GM18502 (cell line): ENCODE measurements at regions not wholly inside any gene's neighbourhood (a gene's known extent, or its start where the extent isn't known, plus 50 kb on each side); places are given as distances from the start of the nearest gene placed in this dataset.

ENCODE experiments used
- ATAC-seq: cut with Tn5 transposase; IDR thresholded peaks from one replicate; pipeline ENCODE4 v1.9.1; 2021; ENCODE audit warnings: mild to moderate bottlenecking; ENCODE audit not compliant: unreplicated experiment, poor library complexity

DNA sequence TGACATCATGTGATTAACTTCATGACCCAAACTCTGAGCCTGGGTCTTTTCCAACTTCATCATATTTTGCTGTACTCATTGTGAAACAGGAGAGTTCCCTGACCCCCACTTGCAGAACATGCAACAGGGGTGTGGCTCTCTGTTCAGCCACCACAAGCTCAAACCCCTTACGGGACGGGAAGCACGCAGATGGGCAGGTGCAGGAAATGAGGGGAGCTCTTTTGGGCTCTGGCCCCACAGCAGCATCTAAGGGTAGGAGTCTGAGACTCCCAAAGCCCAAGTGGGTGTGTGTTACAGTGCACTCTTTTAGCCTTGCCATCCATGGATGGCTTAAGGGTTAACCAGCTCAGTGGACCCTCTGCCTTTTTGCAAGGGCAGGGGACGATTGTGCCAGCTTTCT is 599.5 kb upstream of the SMIM31 start:
- ATAC-seq, result no peak

DNA sequence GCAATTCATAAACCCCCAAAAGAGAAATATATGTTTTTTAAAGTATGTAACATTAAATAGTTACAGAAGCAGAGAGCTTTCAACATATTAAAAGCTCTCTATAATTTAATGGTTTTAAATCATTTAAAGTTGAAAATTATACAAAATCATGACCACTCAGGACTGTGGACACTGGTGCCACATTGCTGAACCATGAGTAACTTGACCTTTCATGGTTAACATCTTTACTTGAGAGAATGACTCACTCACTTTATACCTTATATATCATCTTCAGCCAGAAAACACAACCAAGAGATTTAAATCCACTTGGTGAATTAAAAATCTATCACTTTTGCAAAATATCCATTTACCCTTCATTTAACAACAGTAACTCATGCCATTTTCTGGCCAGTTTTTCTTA is 584.3 kb upstream of the SMIM31 start:
- no peak for ATAC-seq

DNA sequence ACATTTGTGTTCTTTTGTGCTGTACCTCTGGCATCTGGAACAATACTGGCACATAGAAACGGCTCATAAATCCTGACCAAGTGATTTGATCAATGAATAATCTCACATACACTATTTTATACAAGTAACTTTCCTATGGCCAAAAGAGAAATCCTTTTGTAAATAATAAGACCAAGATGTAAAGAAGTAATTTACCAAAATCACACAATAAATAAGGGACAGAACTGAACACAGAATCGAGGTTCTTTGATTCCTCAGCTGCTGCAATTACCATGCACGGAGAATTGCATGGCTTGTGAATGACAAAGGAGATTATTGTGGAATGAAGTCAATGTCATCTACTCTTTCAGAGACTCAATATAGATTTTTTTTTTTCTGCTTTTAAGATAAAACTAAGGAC is 576.8 kb upstream of the SMIM31 start:
- no peak for ATAC-seq

DNA sequence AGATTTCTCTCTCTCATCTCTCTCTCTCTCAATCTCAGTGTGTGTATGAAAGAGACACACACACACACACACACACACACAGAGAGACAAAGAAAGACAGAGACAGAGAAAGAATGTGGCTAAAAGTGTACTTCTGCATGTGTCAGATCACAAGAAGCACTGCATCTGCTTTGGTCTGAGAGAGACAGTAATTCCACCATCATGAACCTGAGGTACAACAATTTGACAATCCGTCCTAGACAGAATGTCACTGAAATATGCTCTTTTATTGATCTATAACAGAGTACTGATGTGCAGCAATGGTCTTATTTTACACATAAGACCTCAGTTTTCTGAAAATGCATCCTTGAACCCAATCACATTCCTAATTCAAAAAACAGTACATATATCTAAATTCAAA is 576.2 kb upstream of the SMIM31 start:
- ATAC-seq, result no peak

DNA sequence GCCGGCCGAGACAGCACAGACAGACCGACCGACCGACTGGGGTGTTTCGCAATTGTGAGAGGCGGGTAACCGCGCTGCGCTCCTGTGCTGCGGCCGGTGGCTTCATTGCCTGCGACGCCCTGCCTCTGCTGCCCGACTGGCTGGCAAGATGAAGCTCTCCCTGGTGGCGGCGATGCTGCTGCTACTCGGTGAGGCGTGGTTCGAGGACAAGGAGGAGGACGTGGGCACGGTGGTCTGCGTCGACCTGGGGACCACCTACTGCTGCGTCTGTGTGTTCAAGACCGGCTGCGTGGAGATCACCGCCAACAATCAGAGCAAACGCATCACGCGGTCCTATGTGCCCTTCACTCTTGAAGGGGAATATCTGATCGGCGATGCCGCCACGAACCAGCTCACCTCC is 565.7 kb upstream of the SMIM31 start:
- no peak for ATAC-seq

DNA sequence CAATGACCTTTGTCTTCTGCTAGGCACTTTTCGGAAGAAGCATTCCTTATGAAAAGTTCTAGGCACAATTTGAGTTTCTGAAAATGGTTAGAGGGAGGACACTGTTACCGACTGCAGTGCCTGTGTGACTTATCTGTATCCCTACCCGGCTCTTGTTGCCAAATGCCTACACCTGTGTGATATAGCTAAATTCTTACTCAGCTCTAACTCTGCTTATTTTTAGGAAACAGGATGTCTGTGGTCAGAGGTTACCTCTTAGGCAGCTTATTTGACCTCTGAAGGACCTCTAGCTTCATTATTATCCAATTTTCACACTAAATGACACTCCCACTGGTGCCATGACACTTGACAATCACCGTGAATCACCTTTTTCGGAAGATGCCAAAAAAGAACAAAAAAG is 561.1 kb upstream of the SMIM31 start:
- ATAC-seq, result no peak

DNA sequence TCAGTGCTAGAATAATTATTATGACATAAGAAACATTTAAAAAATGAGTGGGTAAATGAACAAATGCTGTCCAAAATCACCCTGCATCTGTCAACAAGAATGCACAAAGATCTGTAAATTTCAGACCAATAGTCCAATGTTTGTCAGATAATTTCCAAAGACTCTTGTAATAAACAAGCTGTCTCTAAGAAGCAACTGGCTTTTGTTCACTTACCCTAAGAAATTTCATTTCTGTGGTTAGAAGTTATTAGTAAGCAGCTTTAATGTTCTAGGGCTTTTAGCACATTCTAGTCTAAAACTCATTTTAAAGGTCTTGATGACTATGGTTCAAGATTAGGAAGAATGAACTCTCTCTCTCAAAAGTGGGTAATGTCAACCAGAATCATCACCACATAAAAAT is 560.3 kb upstream of the SMIM31 start:
- no peak for ATAC-seq

DNA sequence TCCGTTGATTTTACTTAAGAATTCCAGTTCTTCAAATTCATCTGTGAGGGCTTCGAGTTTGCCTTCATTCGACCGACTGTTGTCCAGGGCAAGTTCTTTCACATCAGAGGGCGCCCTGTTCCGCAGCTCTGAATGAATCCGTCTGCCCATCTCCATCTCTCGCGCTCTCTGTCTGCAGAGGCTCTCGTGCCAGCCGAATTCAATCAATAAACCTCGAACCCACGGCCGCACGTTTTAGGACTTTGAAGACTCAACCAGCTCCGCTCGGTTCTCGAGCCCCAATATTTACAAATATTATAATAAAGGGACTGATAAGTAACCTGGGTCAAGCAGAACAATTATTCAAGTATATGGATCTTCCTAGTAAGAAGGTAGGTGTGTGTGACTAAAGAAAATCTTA is 556.4 kb upstream of the SMIM31 start:
- ATAC-seq, result no peak

DNA sequence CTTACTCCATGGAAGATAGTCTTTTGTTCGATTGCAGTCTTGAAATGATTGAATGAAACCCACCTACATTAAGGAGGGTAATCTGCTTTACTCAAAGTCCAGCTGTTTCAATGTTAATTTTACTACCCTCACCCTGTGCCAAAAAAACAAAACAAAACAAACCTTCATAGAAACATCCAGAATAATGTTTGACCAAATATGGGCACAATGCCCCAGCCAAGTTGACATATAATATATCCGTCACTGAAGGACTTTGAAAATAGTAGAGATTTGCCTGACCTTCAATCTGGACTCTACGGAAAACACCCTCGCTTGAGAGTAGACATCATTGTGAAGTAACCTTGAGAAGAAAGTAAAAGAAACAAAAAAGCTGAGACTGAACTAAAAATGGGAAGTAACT is 550.5 kb upstream of the SMIM31 start:
- no peak for ATAC-seq

DNA sequence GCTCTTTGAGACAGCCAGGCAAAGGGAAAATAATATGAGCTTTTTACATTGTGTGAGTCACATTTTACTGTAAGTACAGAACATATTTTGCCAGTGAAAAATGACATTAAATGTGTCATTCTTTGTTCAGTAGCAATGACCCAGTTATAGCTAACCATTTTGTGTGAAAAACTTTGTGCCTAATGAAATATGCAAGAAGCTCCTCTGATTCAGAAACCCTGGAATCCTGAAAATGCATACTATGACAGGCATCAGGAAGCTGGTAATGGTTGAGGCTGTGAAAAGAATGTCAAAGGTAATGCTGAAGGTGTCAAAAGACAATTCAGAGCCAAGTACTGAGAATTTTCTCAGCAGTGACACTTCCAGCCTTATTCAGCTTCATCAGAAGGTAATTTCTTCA is 549.5 kb upstream of the SMIM31 start:
- ATAC-seq, result no peak

DNA sequence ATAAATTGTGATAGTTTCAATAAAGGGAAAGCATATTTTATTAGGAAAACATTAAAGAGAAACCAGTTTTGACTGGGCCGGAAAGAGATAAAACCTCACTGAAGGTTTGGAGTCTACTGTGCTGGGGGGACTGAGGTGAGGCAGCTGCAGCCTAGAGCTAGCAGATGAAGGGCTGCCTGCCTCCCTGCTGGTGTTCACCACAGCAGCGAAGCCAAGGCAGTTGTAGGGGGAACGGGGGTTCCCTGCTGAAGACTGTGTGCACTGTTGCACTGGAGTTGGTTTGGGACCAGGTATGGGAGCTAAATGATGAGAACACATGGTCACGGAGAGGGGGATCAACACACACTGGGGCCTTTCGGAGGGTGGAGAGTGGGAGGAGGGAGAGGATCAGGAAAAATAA is 546.5 kb upstream of the SMIM31 start:
- no peak for ATAC-seq

DNA sequence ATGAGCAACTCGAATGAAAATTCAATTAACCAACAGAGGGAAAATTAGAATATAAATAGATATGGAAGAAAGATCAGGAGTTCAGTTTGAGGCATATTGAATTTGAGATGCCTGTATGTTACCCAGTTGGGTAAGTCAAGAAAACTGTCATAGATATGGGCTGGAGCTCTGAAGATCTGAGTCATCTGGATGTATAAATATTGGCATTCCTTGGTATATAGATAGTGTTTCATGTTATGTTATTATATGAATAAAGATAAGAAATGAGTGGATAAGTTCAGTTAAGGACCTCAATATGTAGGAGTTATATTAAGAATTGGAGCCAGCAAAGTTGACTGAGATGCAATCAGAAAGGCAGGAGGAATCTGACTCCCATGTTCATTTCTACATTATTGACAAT is 543.6 kb upstream of the SMIM31 start:
- no peak for ATAC-seq

DNA sequence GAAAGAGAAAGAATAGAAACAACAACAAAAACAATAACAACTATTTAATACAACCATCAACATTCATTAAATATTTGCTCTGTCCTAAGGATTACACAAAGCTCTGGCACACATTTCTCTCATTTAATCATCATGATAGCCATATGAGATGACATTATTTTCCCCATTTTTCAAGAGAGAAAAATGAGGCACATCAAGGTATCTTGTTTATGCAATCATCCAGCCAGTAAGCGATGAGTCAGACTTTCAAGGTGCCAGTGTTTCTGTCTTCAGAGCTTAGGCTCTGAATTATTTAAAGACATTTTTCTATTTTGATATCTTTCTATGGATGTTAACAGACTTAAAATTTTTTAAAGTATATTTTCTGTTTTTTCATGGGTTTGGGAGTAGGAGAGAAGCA is 541.8 kb upstream of the SMIM31 start:
- no peak for ATAC-seq

DNA sequence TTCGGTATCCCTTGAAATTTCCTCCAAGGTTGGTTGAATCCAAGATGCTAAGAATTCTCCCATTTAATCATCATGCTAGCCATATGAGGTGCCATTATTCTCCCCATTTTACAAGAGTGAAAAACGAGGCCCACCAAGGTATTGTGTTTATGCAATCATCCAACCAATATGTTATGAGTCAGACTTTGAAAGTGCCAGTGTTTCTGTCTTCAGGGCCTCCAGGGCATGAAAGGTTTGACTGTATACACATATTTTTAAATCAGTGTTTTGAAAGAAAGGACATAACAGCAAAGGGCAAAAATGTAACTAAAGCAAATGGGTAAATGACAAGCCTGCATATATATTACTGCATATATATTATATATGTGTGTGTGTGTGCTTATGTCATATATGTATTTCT is 541.2 kb upstream of the SMIM31 start:
- ATAC-seq, result no peak

DNA sequence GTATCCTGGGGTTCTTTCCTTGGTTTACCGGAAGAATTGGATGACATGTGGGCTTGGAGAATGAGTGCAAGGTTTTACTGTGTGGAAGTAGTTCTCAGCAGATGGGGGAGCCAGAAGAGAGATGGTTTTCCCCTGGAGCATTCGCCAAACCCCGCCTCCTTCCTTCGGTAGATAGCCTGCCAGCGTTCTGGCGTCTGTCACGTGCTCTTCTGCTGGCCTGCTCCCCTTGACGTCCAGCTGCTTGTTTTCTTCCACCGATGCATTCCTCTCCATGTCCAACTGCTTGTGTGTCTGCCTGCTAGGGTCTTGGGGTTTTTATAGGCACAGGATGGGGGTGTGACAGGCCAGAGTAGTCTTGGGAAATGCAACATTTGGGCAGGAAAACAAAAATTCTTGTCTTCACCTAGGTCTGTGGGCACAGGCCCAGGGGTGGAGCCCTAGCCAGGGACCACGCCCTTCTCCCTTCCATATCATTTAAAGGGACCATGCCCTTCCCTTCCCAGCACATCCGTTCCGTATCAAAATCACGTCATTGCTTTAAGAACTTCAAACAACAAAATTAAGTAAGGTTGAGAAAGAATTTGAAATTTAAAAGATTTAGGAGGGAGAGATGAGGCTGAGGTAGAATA is 538.7 kb upstream of the SMIM31 start:
- ATAC-seq, result no peak

DNA sequence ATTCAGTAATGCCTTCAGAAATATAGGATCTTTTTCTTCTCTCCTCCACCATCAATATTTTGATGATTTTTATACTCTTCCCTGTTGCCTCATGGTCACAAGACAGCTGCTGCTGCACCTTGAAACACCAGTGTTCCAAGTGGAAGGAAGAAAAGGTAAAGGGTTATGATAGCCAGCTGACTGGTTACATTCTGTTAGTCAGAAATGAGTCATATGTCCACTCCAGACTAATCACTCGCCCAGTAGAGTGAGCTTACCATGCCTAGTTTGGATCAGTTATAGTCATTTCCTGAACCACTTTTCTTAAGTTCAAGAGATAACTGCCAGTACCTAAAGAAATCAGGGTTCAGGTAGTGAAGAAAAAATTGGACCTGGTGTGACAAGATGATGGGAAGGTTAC is 532.3 kb upstream of the SMIM31 start:
- no peak for ATAC-seq

DNA sequence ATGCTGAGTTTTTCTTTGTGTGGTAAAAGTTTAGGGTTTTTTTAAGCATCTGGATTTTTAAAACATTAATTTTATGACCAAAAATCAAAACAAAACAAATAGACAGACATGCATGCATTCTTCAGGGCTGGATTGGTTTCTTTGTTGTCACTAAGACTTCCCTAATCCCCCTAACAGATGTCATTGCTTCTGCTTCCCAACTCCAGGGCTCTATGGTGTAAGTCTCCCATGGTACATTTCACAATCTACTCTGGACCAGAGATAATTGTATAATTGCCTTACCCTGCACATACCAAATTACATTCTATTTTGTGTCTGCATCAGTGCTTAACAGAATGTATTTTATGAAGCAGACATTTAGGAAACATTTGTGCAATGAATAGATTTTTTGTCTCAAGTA is 529.1 kb upstream of the SMIM31 start:
- no peak for ATAC-seq

DNA sequence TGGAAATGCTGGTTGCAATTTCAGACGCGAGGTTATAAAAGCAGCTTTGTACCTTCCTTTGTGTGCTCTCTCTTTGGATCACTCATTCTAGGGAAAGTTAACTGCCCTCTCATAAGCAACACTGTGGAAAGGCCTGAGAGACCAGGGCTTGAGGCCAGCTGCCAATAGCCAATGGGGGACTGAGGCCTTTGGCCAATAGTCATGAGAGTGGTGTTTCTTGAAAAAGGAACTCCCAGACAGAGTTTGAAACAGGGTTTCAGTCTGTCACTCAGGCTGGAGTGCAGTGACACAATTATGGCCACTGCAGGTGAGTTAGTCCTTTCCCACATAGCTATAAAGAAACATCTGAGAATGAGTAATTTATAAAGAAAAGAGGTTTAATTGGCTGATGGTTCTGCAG is 524.7 kb upstream of the SMIM31 start:
- no peak for ATAC-seq

DNA sequence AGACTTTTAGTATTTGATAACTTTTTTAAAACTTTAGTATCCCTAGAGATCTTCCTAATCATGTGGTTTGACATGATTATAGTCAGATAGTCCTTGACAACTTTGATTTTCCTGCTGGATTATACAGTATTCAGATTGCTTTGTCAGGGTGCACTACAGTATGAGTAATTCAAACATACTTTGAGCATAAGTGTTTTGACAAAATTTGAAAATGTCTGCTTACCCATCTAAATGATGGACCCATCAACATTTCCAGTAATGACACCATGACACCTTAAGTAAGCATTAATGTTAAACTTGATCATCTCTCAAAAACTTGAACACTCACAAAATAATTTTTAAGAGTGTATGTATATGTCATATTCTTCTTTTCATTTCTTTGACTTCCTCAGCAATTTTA is 514.5 kb upstream of the SMIM31 start:
- no peak for ATAC-seq

DNA sequence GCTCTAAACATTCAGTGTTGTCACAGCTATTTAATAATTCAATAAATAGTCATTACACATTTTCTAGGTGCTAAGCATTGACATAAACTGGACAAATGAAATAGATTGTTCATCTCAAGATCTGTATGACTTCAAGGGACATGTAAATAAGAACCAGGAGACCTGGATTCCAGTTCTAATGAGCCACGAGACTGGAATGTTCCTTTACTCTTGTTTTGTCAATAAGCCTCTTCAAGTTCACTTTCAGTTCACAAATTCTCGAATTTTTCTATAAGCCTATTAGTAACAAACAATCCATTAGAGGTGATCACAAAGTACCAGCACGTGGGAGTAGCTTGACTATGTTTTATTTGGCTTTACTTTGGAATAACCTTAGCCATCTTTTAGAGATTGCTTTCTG is 514.0 kb upstream of the SMIM31 start:
- ATAC-seq, result no peak

DNA sequence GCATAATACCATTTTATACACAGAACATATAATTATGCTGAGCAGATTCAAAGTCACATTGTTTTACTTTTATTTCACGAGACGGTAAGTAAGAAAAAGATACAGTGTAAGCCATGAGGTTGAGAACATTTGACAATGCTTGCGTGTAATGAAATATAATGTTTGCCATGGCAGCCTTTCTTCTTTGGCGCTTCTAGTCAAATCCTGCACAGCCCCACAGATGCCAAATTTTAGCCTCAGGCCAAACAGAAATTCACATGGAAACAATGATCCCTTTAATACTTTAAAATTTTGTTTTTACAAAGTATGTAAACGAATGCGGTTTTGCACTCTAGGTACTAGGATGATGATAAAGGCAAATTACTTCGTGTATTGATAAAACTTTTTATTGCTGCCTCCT is 502.7 kb upstream of the SMIM31 start:
- ATAC-seq, result no peak

DNA sequence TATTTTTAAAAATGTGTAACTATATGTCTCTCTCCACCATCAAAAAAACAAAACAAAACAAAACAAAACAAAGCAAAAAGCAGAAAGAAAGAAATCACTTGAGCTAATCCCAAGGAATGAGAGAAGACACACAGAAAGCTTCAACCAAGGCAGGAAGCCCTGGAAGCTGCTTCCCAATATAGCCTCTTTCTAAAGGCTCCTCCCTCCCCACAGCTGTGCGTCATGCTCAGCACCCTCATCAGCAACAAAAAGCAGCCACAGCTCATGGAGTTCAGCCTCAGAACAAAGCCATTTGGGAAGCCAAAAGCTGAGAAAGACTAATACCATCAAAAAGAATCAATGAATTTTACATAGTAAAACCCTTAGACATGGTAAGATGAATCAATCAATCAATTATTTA is 501.6 kb upstream of the SMIM31 start:
- ATAC-seq, result no peak

DNA sequence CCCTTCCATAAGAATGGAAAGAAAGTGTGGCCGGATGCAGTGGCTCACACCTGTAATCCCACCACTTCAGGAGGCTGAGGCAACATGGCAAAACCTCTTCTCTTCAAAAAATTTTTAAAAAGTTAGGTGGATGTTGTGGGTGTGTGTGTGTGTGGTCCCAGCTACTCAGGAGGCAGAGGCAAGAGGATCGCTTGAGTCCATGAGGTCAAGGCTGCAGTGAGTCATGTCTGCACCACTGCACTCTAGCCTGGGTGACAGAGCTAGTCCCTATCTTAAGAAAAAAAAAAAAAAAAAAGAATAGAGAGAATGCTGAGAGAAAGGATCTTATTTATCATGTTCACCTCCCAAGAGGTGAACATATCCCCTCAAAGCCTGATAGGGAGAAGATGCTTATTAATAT is 492.1 kb upstream of the SMIM31 start:
- no peak for ATAC-seq
